Tibial nerve (tissue), 4 donors: ENCODE measurements at regions not wholly inside any gene's neighbourhood (a gene's known extent, or its start where the extent isn't known, plus 50 kb on each side); places are given as distances from the start of the nearest gene placed in this dataset.

Experiments used
- DNase-seq, 2 donors: peaks; one replicate each; pipeline ENCODE4 v3.0.0-alpha.2; 2019; ENCODE audit warnings: low spot score in 2 of 2
- H3K27ac ChIP-seq, 4 donors: fragments of 200-600 bp; sonication (generic) in 3 of 4; one replicate each; pipeline ENCODE4 v1.5.1; 2017 to 2019; ENCODE audit warnings: mild to moderate bottlenecking in 1 of 4
- H3K27me3 ChIP-seq, 2 donors: fragments of 200-600 bp; sonication (generic) in 1 of 2; one replicate each; pipeline versions ENCODE4 v1.5.1 to v1.6.0; 2017 to 2019
- H3K36me3 ChIP-seq, 3 donors: fragments of 200-600 bp; sonication (generic); one replicate each; pipeline ENCODE4 v1.5.1; 2018 to 2019
- H3K4me1 ChIP-seq, 4 donors: fragments of 200-600 bp; sonication (generic) in 3 of 4; one replicate each; pipeline ENCODE4 v1.5.1; 2017 to 2019
- H3K4me3 ChIP-seq, 4 donors: fragments of 200-600 bp; sonication (generic) in 3 of 4; one replicate each; pipeline ENCODE4 v1.5.1; 2017 to 2019; ENCODE audit warnings: mild to moderate bottlenecking in 1 of 4, moderate library complexity in 1 of 4
- H3K9me3 ChIP-seq, 4 donors: fragments of 200-600 bp; sonication (generic) in 3 of 4; one replicate each; pipeline ENCODE4 v1.5.1; 2017 to 2019
- CTCF ChIP-seq, 5 experiments: fragments of 200-600 bp in 3 of 5; fragments of 450-650 bp in 2 of 5; sonication (generic) in 3 of 5; IDR thresholded peaks; one replicate each; pipeline ENCODE4 v1.5.1; 2016 to 2019; ENCODE audit warnings: antibody characterized with exemption in 5 of 5, mild to moderate bottlenecking in 3 of 5, moderate library complexity in 2 of 5
- EP300 ChIP-seq, 2 donors: sonication (generic); formaldehyde crosslinking; IDR thresholded peaks; one replicate each; pipeline ENCODE4 v1.6.1; 2017; ENCODE audit warnings: antibody characterized with exemption in 2 of 2, mild to moderate bottlenecking in 1 of 2
- POLR2A ChIP-seq, 2 donors: fragments of 450-650 bp; IDR thresholded peaks; one replicate each; pipeline ENCODE4 v1.6.1; 2017; ENCODE audit warnings: antibody characterized with exemption in 2 of 2, mild to moderate bottlenecking in 2 of 2, moderate library complexity in 2 of 2
- WGBS, 2 donors: methylation state at CpG; one replicate each; pipeline ENCODE4 v1.1.5; 2018; 5-methylcytosine and 5-hydroxymethylcytosine counted together

GRCh38 chr19:29411113-29411581, 114.6 kb upstream of the VSTM2B start:
- no peak for TF ChIP-seq CTCF (IDR thresholded peaks at IDR 0.05)
- TF ChIP-seq POLR2A (IDR thresholded peaks at IDR 0.05) = no peak
- TF ChIP-seq EP300 (IDR thresholded peaks at IDR 0.05) = no peak
- H3K27ac ChIP-seq = no peak overlapping the region
- 47 to 52% methylated on average over 17 of the region's 17 CpGs for WGBS, 2 donors
- no peaks in the 10 kb centered on the region for H3K27me3 ChIP-seq
- no peaks in the 10 kb centered on the region for H3K36me3 ChIP-seq
- peak in 1 of 2 donors; percentile 14 for DNase-seq
- no peak overlapping the region for H3K4me3 ChIP-seq
- H3K4me1 ChIP-seq = peaks cover 0 to 22% (median 0%) of the 10 kb centered on the region in 4 donors
- H3K9me3 ChIP-seq = no peaks in the 10 kb centered on the region

GRCh38 chr19:29413435-29413834, 112.4 kb upstream of the VSTM2B start:
- TF ChIP-seq POLR2A (IDR thresholded peaks at IDR 0.05) = no peak
- no peak for TF ChIP-seq CTCF (IDR thresholded peaks at IDR 0.05)
- TF ChIP-seq EP300 (IDR thresholded peaks at IDR 0.05) = no peak
- H3K27ac ChIP-seq = no peak overlapping the region
- H3K36me3 ChIP-seq = no peaks in the 10 kb centered on the region
- no peaks in the 10 kb centered on the region for H3K27me3 ChIP-seq
- no peaks in the 10 kb centered on the region for H3K9me3 ChIP-seq
- no peak overlapping the region for H3K4me3 ChIP-seq
- DNase-seq = no peak
- WGBS, 2 donors = 28 to 49% methylated on average over 3 of the region's 3 CpGs
- H3K4me1 ChIP-seq = peaks cover 0 to 22% (median 0%) of the 10 kb centered on the region in 4 donors

- 43 to 61% methylated on average over 5 of the region's 5 CpGs for WGBS, 2 donors
- no peak overlapping the region for H3K27ac ChIP-seq
- H3K27me3 ChIP-seq = no peaks in the 10 kb centered on the region
- H3K9me3 ChIP-seq = no peaks in the 10 kb centered on the region
- no peak for TF ChIP-seq POLR2A (IDR thresholded peaks at IDR 0.05)
- TF ChIP-seq CTCF (IDR thresholded peaks at IDR 0.05) = no peak
- TF ChIP-seq EP300 (IDR thresholded peaks at IDR 0.05) = no peak
- peaks cover 0 to 16% (median 0%) of the 10 kb centered on the region in 4 donors for H3K4me1 ChIP-seq
- DNase-seq = no peak
- no peak overlapping the region for H3K4me3 ChIP-seq
- no peaks in the 10 kb centered on the region for H3K36me3 ChIP-seq
These were observed 110.3 kb upstream of the VSTM2B start for GRCh38 chr19:29415507-29415906.

- 68 to 75% methylated on average over 4 of the region's 4 CpGs for WGBS, 2 donors
- no peaks in the 10 kb centered on the region for H3K36me3 ChIP-seq
- TF ChIP-seq POLR2A (IDR thresholded peaks at IDR 0.05) (no peak), CTCF (IDR thresholded peaks at IDR 0.05) (no peak), EP300 (IDR thresholded peaks at IDR 0.05) (no peak)
These were observed 108.7 kb upstream of the VSTM2B start for GRCh38 chr19:29417048-29417447.

GRCh38 chr19:29418201-29418600, 107.6 kb upstream of the VSTM2B start:
- no peaks in the 10 kb centered on the region for H3K9me3 ChIP-seq
- H3K27me3 ChIP-seq = no peaks in the 10 kb centered on the region
- no peak for TF ChIP-seq POLR2A (IDR thresholded peaks at IDR 0.05)
- TF ChIP-seq EP300 (IDR thresholded peaks at IDR 0.05) = no peak
- TF ChIP-seq CTCF (IDR thresholded peaks at IDR 0.05) = no peak
- DNase-seq = no peak
- 58 to 66% methylated on average over 13 of the region's 13 CpGs for WGBS, 2 donors
- no peak overlapping the region for H3K27ac ChIP-seq
- peaks cover 0 to 2% (median 0%) of the 10 kb centered on the region in 4 donors for H3K4me1 ChIP-seq
- no peak overlapping the region for H3K4me3 ChIP-seq
- H3K36me3 ChIP-seq = no peaks in the 10 kb centered on the region

More at GRCh38 chr19:29417048-29417447, 108.7 kb upstream of the VSTM2B start:
- H3K27me3 ChIP-seq = no peaks in the 10 kb centered on the region
- no peak overlapping the region for H3K4me3 ChIP-seq
- peaks cover 0 to 3% (median 0%) of the 10 kb centered on the region in 4 donors for H3K4me1 ChIP-seq
- no peak overlapping the region for H3K27ac ChIP-seq
- no peak for DNase-seq
- H3K9me3 ChIP-seq = no peaks in the 10 kb centered on the region
